Stimulated activated CD8-positive, alpha-beta memory T cell treated with anti-CD3 and anti-CD28 coated beads, Interleukin-7, amount 100 ng/mL, for 1 hour (primary cell): ENCODE measurements at regions not wholly inside any gene's neighbourhood (a gene's known extent, or its start where the extent isn't known, plus 50 kb on each side); places are given as distances from the start of the nearest gene placed in this dataset.

Experiments
- DNase-seq, 2 donors: peaks; one replicate each; pipeline ENCODE4 v3.0.0-alpha.2; 2020; ENCODE audit warnings: low read depth in 2 of 2

DNA sequence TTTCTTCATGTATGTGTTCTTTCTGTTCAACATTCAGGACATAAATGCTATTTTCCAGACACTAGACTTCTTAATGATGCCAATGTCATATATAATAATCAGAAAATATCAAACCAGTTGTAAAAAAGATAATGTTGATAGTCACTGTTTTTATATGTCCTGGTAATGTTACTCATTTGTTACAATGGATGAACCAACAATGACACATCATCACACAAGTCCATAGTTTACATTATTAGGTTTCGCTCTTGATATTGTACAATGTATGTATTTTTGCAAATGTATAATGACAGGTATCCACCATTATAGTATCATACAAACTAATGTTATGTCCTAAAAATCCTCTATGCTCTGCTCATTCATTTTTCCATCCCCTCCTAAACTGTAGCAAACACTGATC is 243.8 kb upstream of the CDIN1 start:
- DNase-seq = no peak

DNA sequence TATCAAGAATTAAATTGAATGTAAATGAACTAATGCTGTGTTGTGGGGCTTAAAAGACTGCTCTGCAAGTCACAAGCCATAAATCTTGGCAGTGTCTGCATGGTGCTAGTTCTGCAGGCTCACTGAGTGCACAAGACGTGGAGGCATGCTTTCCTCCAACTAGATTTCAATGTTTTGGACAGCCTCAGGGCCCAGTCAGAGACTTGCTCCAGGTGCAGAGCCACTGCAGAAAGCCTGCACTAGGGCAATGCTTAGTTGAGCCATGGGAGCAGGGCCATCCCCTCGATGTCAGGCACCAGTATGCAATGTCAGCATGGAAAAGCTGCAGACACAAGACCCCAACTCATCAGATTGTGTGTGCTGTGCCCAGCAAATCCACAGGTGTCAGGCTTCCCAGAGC is 234.5 kb upstream of the CDIN1 start:
- no peak for DNase-seq

DNA sequence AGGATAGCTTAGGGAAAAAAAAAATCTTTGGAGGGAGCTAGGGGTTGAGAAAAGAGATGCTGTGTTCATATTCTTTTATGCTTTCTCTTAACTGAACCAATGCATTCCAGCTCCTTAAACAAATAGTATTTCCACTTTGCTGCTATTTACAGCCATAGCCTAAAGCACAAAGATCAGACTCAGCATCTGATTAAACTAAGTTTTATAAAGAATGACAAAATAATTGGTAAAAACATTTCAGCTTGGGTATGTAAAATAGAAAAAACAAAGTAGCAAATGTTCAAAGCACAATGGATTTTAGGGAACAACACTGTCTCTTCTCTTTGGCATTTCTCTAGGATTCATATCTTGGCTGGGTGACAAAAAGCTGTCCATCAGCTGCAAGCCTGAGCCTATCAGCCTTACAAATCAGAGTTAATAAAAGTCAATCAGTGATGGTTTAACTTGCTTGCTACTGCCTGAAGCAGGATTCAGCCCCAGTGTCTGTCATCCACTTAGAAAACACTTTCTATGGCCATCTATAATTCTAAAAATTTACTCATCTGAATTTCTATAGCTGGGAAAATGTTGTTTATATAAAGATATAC is 232.1 kb upstream of the CDIN1 start:
- no peak for DNase-seq

DNA sequence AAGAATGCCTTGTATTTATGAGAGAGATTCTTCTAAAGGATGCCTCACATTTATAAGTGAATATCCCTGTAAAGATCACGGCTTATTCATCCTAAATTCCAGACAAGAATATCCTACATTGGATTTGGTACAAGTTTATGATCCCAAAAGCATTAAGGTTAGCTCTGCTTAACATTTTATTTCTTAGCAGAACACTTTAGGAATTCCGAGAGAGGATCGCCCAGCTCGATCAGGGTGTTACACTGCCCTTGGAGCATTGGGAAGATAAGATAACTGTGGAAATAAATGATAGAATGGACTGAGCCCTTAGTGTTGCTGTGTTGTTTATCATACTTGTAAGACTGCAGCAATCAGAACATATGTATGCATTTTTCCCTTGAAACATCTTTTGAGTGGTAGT is 223.0 kb upstream of the CDIN1 start:
- no peak for DNase-seq

DNA sequence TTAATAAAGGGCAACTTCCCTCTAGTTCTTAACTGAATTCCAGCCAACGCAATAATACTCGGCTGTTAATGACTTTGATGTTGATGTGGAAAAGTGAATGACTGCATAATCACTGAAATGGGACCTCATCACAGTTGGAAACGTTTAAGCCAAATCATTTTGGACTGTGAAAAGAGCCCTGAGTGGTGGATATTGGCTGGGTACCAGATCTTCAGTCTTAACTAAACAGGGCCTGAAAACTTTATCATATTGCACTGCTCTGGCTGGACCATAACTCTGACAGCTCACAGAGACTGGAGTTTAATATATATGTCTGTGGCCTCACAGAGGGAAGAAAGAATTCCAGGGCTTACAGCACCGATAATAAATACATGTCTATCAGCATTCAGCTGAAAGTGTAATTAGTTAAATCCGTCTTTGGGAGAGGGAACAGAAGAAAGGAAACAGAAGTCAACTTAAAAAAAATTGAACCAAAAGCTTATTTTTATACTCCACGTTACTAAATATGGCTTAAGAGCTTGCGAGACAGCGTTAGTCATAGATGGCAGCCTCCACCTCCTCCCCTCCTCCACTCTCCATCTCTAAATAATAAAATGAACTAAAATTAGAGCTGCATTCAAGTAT is 222.3 kb upstream of the CDIN1 start:
- DNase-seq = no peak

- DNase-seq = no peak
These were observed 221.3 kb upstream of the CDIN1 start for GRCh38 chr15:36358094-36358493.

DNA sequence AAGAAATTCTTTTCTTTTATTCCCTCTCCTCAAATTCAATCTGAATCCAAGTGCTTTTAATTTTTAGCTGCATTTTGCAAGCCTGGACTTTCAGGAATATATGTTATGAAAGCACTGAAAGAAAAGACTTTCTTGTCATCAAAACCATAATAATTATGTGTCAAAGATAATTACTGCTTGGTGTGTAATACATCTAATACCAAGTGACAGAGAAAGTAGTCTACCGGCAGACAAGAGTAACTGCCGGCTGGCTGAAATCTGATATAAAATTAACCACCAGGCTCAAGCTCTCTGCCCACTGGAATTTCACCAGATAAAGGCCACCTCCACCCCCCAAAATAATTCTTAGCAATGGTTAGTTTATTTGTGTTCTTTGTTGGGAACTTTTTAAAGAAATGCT is 220.9 kb upstream of the CDIN1 start:
- no peak for DNase-seq

DNA sequence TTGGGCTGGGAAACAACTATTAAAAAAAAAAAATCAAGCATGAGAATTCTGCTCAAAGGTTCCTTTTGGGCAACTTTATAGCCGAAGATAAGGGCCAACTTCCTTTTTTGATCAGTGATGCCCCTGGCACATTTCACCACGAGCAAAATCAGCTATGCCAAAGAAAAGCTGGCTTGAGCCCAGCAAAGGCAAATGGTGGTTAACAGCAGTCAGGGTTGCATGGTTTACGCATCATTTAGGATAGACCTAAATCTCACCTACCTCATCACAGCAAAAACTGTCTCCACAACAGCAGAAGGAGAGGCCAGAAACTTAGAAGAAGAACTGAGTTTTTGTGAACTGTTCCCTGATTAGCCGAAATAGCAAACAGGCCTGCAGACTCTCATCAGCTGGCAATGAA is 220.1 kb upstream of the CDIN1 start:
- no peak for DNase-seq

GRCh38 chr15:36361351-36361870 is 218.0 kb upstream of the CDIN1 start:
- no peak for DNase-seq

DNA sequence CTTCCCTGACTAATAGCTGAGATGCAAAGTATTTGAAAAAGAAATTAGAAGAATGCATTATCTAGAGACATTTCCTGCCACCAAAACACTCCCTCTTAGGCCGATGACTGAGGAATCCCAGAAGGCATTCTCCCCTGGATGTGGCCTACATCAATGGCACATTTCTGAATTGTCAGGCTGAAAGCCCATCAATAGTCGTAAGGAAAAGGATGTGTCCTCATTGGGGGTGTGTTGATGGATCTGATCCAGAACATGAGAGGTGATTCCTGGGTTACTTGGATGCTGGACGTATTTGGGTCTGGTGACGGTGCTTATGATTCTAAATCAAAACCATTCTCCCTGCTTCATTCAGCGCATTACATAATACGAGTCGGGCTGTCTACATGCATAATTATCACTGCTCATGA is 216.9 kb upstream of the CDIN1 start:
- DNase-seq = no peak

- no peak for DNase-seq
These were observed 216.1 kb upstream of the CDIN1 start for GRCh38 chr15:36363335-36363734.

- DNase-seq = no peak
These were observed 215.0 kb upstream of the CDIN1 start for GRCh38 chr15:36364377-36364776.

- DNase-seq = no peak
These were observed 213.5 kb upstream of the CDIN1 start for GRCh38 chr15:36365963-36366362.

GRCh38 chr15:36370051-36370730 is 209.2 kb upstream of the CDIN1 start:
- DNase-seq = no peak

- no peak for DNase-seq
These were observed 208.7 kb upstream of the CDIN1 start for GRCh38 chr15:36370731-36371112.

GRCh38 chr15:36371509-36371908 is 207.9 kb upstream of the CDIN1 start:
- no peak for DNase-seq

DNA sequence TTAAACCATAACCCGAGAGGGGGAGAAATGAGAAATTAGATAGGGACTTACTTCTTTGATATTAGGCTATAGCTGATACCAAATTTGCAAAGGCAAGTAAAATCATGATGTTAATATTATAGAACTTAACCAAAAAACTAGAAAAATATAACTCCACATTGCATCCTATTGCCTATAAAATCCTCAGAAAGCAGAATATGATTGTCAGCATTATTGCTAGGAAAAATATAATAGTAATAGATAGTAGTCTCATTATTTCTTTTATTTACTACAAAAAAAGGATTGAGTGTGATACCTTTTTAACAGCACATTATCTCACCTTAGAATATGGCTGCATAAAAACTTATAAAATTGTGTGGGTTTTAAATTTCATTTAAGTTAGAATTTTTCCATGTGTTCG is 206.5 kb upstream of the CDIN1 start:
- no peak for DNase-seq

DNA sequence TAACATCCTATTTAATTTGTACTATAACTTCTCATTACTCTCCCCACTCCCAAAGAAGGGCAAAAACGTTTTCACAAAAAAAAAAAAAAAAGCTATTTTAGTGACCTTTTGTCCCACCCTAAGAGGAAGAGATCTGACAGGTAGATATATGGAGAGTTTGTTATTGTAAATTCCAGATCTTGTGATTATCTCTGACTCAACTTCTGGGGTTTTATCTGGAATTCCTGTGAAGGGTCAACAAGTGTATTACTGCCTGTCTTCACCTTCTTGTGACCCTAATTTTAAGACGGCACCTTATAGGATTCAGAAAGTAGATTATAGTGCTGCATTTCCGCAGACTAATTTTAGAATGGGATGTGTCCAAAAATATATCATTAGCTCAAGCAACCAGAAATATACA is 205.9 kb upstream of the CDIN1 start:
- no peak for DNase-seq

DNA sequence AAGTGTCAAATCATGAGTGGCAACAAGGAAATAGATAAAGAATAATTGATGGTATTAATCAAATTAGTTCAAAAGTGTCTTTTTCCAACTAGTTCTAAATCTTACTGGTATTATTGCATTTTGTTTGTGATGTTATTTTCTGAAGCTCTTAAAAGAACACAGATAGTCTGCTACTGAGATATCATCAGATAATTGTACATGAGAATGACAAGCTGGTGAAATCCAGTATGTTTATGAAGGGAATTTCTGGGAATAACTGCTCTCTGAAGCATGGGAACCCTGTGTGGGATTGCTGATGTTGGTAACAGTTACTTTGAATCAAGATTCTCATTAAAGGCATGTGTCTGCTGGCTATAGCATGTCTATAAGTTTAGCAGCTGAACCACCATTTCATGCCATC is 190.3 kb upstream of the CDIN1 start:
- DNase-seq = no peak

DNA sequence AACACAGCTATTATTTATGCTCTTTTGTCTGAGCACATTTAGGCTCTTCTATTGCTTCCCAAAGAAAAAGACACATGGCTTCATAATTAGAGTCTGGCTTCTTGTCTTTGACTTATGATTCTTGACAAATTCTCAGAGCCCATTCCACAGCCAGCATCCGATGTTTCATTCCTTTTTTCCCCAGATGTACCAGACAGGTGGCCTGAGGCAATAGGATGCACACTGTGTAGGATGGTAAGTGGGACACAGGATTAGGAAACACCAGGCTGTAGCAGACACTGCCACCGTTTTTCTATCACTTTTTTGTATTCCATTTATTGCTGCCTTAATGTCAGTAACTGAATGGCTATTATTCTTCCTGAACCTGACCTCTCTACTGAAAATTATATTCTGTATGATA is 188.9 kb upstream of the CDIN1 start:
- DNase-seq = no peak

- no peak for DNase-seq
These were observed 186.7 kb upstream of the CDIN1 start for GRCh38 chr15:36392676-36393266.

GRCh38 chr15:36398212-36398611 is 181.2 kb upstream of the CDIN1 start:
- no peak for DNase-seq

- DNase-seq = no peak
These were observed 180.2 kb upstream of the CDIN1 start for GRCh38 chr15:36399276-36399675.
